ENCODE measurements at regions not wholly inside any gene's neighbourhood (a gene's known extent, or its start where the extent isn't known, plus 50 kb on each side); places are given as distances from the start of the nearest gene placed in this dataset.
A peak's percentile ranks its signal among the peaks of the same experiment; 100 is the strongest.

DNA sequence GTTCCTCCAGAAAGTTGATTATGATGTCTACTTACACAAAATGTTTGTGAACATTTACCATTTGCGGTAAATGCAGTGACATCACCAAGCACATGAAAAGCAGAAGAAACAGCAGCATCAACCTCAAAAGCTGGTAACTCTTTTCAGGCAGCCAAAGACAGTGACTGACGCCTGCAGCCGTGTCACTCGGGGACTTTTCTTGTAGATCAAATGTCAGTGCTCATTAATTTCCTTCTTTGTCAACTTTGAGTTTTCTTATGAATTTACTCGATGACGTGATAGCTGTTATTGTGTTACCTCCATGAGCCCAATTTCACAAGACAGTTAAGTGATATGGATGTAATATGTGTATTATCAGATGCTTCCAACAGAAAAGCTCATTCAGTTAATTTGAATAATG is 92.5 kb downstream of the RIPK4 start:
- intact Hi-C loops (cut with DNase I; ENCODE audit: low total_unique reads): no loop called here
- TF ChIP-seq, protein P1, sequence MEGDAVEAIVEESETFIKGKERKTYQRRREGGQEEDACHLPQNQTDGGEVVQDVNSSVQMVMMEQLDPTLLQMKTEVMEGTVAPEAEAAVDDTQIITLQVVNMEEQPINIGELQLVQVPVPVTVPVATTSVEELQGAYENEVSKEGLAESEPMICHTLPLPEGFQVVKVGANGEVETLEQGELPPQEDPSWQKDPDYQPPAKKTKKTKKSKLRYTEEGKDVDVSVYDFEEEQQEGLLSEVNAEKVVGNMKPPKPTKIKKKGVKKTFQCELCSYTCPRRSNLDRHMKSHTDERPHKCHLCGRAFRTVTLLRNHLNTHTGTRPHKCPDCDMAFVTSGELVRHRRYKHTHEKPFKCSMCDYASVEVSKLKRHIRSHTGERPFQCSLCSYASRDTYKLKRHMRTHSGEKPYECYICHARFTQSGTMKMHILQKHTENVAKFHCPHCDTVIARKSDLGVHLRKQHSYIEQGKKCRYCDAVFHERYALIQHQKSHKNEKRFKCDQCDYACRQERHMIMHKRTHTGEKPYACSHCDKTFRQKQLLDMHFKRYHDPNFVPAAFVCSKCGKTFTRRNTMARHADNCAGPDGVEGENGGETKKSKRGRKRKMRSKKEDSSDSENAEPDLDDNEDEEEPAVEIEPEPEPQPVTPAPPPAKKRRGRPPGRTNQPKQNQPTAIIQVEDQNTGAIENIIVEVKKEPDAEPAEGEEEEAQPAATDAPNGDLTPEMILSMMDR (IDR thresholded peaks at IDR 0.05): no peak
- Histone ChIP-seq H3K27ac (peak overlapping the region in 1 of 2 donors; percentile 60), H3K36me3 (no peaks in the 10 kb centered on the region), H3K4me3 (peak overlapping the region in 1 of 2 donors; percentile 12), H3K27me3 (no peaks in the 10 kb centered on the region), H3K9me3 (no peaks in the 10 kb centered on the region), H3K4me1 (peaks cover 0 to 40% (median 23%) of the 10 kb centered on the region in 4 donors)
- peak in 1 of 2 donors; percentile 13 for DNase-seq

DNA sequence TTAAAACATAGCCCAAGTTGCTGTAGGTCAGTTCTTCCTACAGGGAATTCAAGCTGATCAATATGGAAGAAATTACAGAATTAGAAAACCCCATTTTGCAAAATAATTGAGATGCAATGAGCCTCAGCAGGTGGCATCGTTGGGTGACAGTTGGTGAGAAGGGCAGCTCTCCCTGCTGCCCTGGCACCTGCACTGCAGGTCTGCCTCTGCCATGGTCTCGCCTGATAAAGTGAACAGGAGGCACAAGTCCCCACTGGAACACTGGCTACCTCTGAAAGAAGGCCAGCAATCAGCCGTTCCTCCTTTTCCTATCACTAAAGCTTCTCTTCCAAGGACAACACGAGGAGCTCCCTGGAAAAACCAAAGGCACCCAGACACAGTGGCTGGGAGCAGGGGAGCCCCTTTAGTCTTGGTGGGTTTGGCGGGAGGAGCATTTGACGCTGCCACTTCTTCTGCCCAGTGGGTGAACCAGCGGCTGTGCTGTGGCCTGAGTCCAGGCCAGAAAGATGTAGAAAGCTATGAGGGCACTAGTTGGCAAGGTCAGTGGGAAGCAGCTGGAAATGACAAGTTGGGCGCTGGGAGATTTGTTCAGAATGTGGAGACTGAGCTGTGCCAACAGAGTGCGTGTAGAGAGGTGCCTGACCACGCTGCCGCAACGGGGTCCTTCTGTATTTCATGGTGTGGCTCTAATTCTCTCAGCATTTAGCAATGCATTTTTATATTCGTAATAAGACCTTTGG is 93.1 kb downstream of the RIPK4 start:
- Histone ChIP-seq H3K27ac (peak overlapping the region; percentile 32 to 60), H3K36me3 (no peaks in the 10 kb centered on the region), H3K4me3 (peak overlapping the region in 1 of 2 donors; percentile 12), H3K9me3 (no peaks in the 10 kb centered on the region), H3K4me1 (peaks cover 0 to 33% (median 17%) of the 10 kb centered on the region in 4 donors), H3K27me3 (no peaks in the 10 kb centered on the region)
- DNase-seq: peak in 1 of 2 donors; percentile 75
- TF ChIP-seq, protein P1 (IDR thresholded peaks at IDR 0.05): no peak
- intact Hi-C loops (cut with DNase I; ENCODE audit: low total_unique reads): no loop called here

DNA sequence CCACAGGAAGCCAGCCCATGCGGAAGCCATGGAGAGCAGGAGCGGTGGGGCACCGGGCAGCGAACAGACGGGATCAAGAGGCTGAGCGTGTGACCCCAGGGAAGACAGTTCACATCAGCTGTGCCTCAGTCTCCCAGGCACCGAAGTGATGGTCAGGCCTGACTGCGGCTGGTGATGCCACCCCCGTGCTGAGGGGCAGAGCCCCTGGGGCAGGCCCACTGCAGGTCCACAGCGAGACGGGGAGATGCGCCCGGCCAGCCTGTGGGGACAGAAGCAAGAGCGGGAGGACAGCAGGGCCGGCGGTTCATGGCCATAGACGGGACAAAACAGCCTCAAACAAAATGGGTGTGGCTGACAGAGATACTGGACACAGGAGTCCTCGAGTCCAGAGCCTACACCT is 93.8 kb downstream of the RIPK4 start:
- intact Hi-C loops (cut with DNase I; ENCODE audit: low total_unique reads): no loop called here
- Histone ChIP-seq H3K27me3 (no peaks in the 10 kb centered on the region), H3K4me1 (peaks cover 0 to 26% (median 13%) of the 10 kb centered on the region in 4 donors), H3K9me3 (no peaks in the 10 kb centered on the region), H3K27ac (peak overlapping the region in 1 of 2 donors; percentile 60), H3K36me3 (no peaks in the 10 kb centered on the region), H3K4me3 (no peak overlapping the region)
- TF ChIP-seq, protein P1 (IDR thresholded peaks at IDR 0.05): no peak
- DNase-seq: peak in 1 of 2 donors; percentile 60

DNA sequence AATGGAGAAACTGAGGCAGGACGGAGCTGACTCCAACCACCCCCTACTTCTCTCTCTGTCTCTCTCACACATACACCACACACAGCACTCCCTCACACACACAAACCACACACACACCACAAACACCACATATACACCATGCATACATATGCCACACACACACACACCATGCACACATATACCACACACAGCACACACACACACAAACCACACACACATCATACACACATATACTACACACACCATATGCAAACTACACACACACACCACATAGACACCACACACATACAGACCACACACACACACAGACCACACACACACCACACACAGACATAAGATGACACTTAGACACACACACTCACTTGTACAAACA is 94.3 kb downstream of the RIPK4 start:
- Histone ChIP-seq H3K27ac (no peak overlapping the region), H3K36me3 (no peaks in the 10 kb centered on the region), H3K4me1 (peaks cover 0 to 21% (median 11%) of the 10 kb centered on the region in 4 donors), H3K9me3 (no peaks in the 10 kb centered on the region), H3K27me3 (no peaks in the 10 kb centered on the region), H3K4me3 (no peak overlapping the region)
- TF ChIP-seq, protein P1 (IDR thresholded peaks at IDR 0.05): no peak
- intact Hi-C loops (cut with DNase I; ENCODE audit: low total_unique reads): no loop called here
- DNase-seq: no peak

DNA sequence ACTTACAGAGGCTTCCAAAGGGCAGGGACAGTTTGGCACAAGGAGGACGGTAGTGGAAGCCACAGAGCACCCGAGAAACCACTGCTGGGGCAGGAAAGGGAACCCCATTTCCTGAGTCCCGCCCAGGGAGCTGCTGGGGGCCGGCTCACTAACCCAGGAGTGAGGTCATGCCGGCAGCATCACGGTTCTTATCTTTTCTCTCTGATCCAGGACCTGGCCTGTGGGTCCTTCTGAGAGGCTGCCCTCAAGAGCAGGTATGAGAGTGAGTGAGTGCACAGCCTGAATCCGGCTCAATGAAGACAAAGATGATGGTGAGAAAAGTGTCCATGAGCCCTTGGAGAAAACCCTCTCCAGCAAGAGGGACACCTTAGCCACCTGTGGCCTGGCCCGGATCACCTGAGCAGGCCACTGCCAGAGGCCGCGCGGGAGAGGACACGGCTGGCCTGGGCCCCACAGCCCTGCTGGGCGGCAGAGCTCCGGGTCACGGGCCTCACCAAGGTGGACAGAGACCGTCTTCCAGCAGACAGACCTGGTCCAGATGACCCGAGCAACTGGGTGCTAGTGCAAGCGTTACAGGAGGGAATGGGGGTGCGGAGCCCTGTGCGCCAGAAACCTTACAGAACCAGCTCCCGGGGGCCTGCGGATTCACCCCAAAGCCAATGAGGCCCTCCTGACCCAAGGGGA is 94.9 kb downstream of the RIPK4 start:
- Histone ChIP-seq H3K4me1 (peaks cover 0 to 21% (median 11%) of the 10 kb centered on the region in 4 donors), H3K36me3 (no peaks in the 10 kb centered on the region), H3K4me3 (no peak overlapping the region), H3K9me3 (no peaks in the 10 kb centered on the region), H3K27me3 (no peaks in the 10 kb centered on the region), H3K27ac (no peak overlapping the region)
- peak in 1 of 2 donors; percentile 49 for DNase-seq
- intact Hi-C loops (cut with DNase I; ENCODE audit: low total_unique reads): no loop called here
- TF ChIP-seq, protein P1 (IDR thresholded peaks at IDR 0.05): no peak
